ENCODE measurements at regions not wholly inside any gene's neighbourhood (a gene's known extent, or its start where the extent isn't known, plus 50 kb on each side); places are given as distances from the start of the nearest gene placed in this dataset.

- no peak for ATAC-seq (replicated peaks in 1 of 4)
- no peaks in the 10 kb centered on the region for H3K9me3 Mint-ChIP-seq
- no peaks in the 10 kb centered on the region for H3K4me1 Mint-ChIP-seq
- H3K36me3 Mint-ChIP-seq = no peaks in the 10 kb centered on the region
- no peak overlapping the region for H3K4me3 Mint-ChIP-seq
- no peaks in the 10 kb centered on the region for H3K4me1 ChIP-seq (ENCODE audit: control insufficient read depth in 1 of 2, extremely low read depth in 1 of 2, insufficient read depth in 2 of 2, low read length in 2 of 2)
- no peak overlapping the region for H3K4me3 ChIP-seq (ENCODE audit: control insufficient read depth in 1 of 2, extremely low read depth in 1 of 2, low read length in 1 of 2)
- H3K27ac ChIP-seq (ENCODE audit: low read length) = no peak overlapping the region
- H3K36me3 ChIP-seq (ENCODE audit: control insufficient read depth in 2 of 2, extremely low read depth in 1 of 2, insufficient read depth in 1 of 2, low read length in 1 of 2) = no peaks in the 10 kb centered on the region
- WGBS (ENCODE audit: insufficient coverage) = 72% methylated on average over 20 of the region's 25 CpGs
- peaks cover 0 to 12% of the 10 kb centered on the region in 2 experiments for H3K27me3 ChIP-seq (replicated peaks in 1 of 2; ENCODE audit: control insufficient read depth in 2 of 2, extremely low read depth in 1 of 2, insufficient read depth in 2 of 2, low read length in 1 of 2)
- ChIA-PET CTCF (no interaction called here), POLR2A (no interaction called here)
- H3K9me3 ChIP-seq = no peaks in the 10 kb centered on the region
- H3K27ac Mint-ChIP-seq = no peak overlapping the region
- DNase-seq = no peak
- peaks cover 7 to 13% of the 10 kb centered on the region in 2 donors for H3K27me3 Mint-ChIP-seq
These were observed 373.9 kb downstream of the GLRX3 start for GRCh38 chr10:130509881-130510689.

- WGBS (ENCODE audit: insufficient coverage) = 77% methylated on average over 7 of the region's 9 CpGs
- Histone ChIP-seq H3K4me3 (ENCODE audit: control insufficient read depth in 1 of 2, extremely low read depth in 1 of 2, low read length in 1 of 2) (no peak overlapping the region), H3K4me1 (ENCODE audit: control insufficient read depth in 1 of 2, extremely low read depth in 1 of 2, insufficient read depth in 2 of 2, low read length in 2 of 2) (no peaks in the 10 kb centered on the region), H3K9me3 (no peaks in the 10 kb centered on the region), H3K36me3 (ENCODE audit: control insufficient read depth in 2 of 2, extremely low read depth in 1 of 2, insufficient read depth in 1 of 2, low read length in 1 of 2) (no peaks in the 10 kb centered on the region), H3K27ac (ENCODE audit: low read length) (no peak overlapping the region), H3K27me3 (replicated peaks in 1 of 2; ENCODE audit: control insufficient read depth in 2 of 2, extremely low read depth in 1 of 2, insufficient read depth in 2 of 2, low read length in 1 of 2) (peaks cover 0 to 12% of the 10 kb centered on the region in 2 experiments)
- ChIA-PET CTCF (no interaction called here), POLR2A (no interaction called here)
- Mint-ChIP-seq H3K9me3 (no peaks in the 10 kb centered on the region), H3K27ac (no peak overlapping the region), H3K4me1 (no peaks in the 10 kb centered on the region), H3K4me3 (no peak overlapping the region), H3K27me3 (peaks cover 7 to 13% of the 10 kb centered on the region in 2 donors), H3K36me3 (no peaks in the 10 kb centered on the region)
- DNase-seq (no peak), ATAC-seq (replicated peaks in 1 of 4) (no peak)
These were observed 374.6 kb downstream of the GLRX3 start for GRCh38 chr10:130510755-130511154.

- Mint-ChIP-seq H3K27me3 (peaks cover 7 to 13% of the 10 kb centered on the region in 2 donors), H3K27ac (no peak overlapping the region), H3K4me1 (no peaks in the 10 kb centered on the region), H3K4me3 (no peak overlapping the region), H3K9me3 (no peaks in the 10 kb centered on the region), H3K36me3 (no peaks in the 10 kb centered on the region)
- Histone ChIP-seq H3K9me3 (no peaks in the 10 kb centered on the region), H3K27me3 (replicated peaks in 1 of 2; ENCODE audit: control insufficient read depth in 2 of 2, extremely low read depth in 1 of 2, insufficient read depth in 2 of 2, low read length in 1 of 2) (peaks cover 0 to 20% of the 10 kb centered on the region in 2 experiments), H3K4me1 (ENCODE audit: control insufficient read depth in 1 of 2, extremely low read depth in 1 of 2, insufficient read depth in 2 of 2, low read length in 2 of 2) (no peaks in the 10 kb centered on the region), H3K4me3 (ENCODE audit: control insufficient read depth in 1 of 2, extremely low read depth in 1 of 2, low read length in 1 of 2) (no peak overlapping the region), H3K36me3 (ENCODE audit: control insufficient read depth in 2 of 2, extremely low read depth in 1 of 2, insufficient read depth in 1 of 2, low read length in 1 of 2) (no peaks in the 10 kb centered on the region), H3K27ac (ENCODE audit: low read length) (no peak overlapping the region)
- CTCF ChIA-PET = no interaction called here
- ATAC-seq (replicated peaks in 1 of 4) (no peak), DNase-seq (no peak)
- POLR2A ChIA-PET = no interaction called here
- WGBS (ENCODE audit: insufficient coverage) = 76% methylated on average over 8 of the region's 10 CpGs
These were observed 375.6 kb downstream of the GLRX3 start for GRCh38 chr10:130511766-130512165.

GRCh38 chr10:130512936-130513335 is 376.7 kb downstream of the GLRX3 start:
- Histone ChIP-seq H3K27me3 (replicated peaks in 1 of 2; ENCODE audit: control insufficient read depth in 2 of 2, extremely low read depth in 1 of 2, insufficient read depth in 2 of 2, low read length in 1 of 2) (peaks cover 0 to 20% of the 10 kb centered on the region in 2 experiments), H3K36me3 (ENCODE audit: control insufficient read depth in 2 of 2, extremely low read depth in 1 of 2, insufficient read depth in 1 of 2, low read length in 1 of 2) (no peaks in the 10 kb centered on the region), H3K27ac (ENCODE audit: low read length) (no peak overlapping the region), H3K4me3 (ENCODE audit: control insufficient read depth in 1 of 2, extremely low read depth in 1 of 2, low read length in 1 of 2) (no peak overlapping the region), H3K4me1 (ENCODE audit: control insufficient read depth in 1 of 2, extremely low read depth in 1 of 2, insufficient read depth in 2 of 2, low read length in 2 of 2) (no peaks in the 10 kb centered on the region), H3K9me3 (no peaks in the 10 kb centered on the region)
- no peak overlapping the region for H3K27ac Mint-ChIP-seq
- H3K4me3 Mint-ChIP-seq = no peak overlapping the region
- no peaks in the 10 kb centered on the region for H3K9me3 Mint-ChIP-seq
- peaks cover 7 to 13% of the 10 kb centered on the region in 2 donors for H3K27me3 Mint-ChIP-seq
- no peak for ATAC-seq (replicated peaks in 1 of 4)
- WGBS (ENCODE audit: insufficient coverage) = no CpG with 5 or more reads among the region's 1 CpG
- ChIA-PET POLR2A (no interaction called here), CTCF (no interaction called here)
- no peaks in the 10 kb centered on the region for H3K36me3 Mint-ChIP-seq
- DNase-seq = no peak
- no peaks in the 10 kb centered on the region for H3K4me1 Mint-ChIP-seq

GRCh38 chr10:130513686-130514476 is 377.7 kb downstream of the GLRX3 start:
- peaks cover 6 to 11% of the 10 kb centered on the region in 2 donors for H3K27me3 Mint-ChIP-seq
- ATAC-seq (replicated peaks in 1 of 4) (no peak), DNase-seq (no peak)
- no peaks in the 10 kb centered on the region for H3K4me1 Mint-ChIP-seq
- no peak overlapping the region for H3K27ac Mint-ChIP-seq
- Histone ChIP-seq H3K27ac (ENCODE audit: low read length) (no peak overlapping the region), H3K27me3 (replicated peaks in 1 of 2; ENCODE audit: control insufficient read depth in 2 of 2, extremely low read depth in 1 of 2, insufficient read depth in 2 of 2, low read length in 1 of 2) (peaks cover 0 to 19% of the 10 kb centered on the region in 2 experiments), H3K4me1 (ENCODE audit: control insufficient read depth in 1 of 2, extremely low read depth in 1 of 2, insufficient read depth in 2 of 2, low read length in 2 of 2) (no peaks in the 10 kb centered on the region), H3K9me3 (no peaks in the 10 kb centered on the region), H3K36me3 (ENCODE audit: control insufficient read depth in 2 of 2, extremely low read depth in 1 of 2, insufficient read depth in 1 of 2, low read length in 1 of 2) (no peaks in the 10 kb centered on the region), H3K4me3 (ENCODE audit: control insufficient read depth in 1 of 2, extremely low read depth in 1 of 2, low read length in 1 of 2) (no peak overlapping the region)
- no peaks in the 10 kb centered on the region for H3K9me3 Mint-ChIP-seq
- ChIA-PET CTCF (no interaction called here), POLR2A (no interaction called here)
- H3K36me3 Mint-ChIP-seq = no peaks in the 10 kb centered on the region
- 77% methylated on average over 4 of the region's 13 CpGs for WGBS (ENCODE audit: insufficient coverage)
- no peak overlapping the region for H3K4me3 Mint-ChIP-seq

- H3K4me3 Mint-ChIP-seq = no peak overlapping the region
- no peaks in the 10 kb centered on the region for H3K4me1 Mint-ChIP-seq
- Histone ChIP-seq H3K4me1 (ENCODE audit: control insufficient read depth in 1 of 2, extremely low read depth in 1 of 2, insufficient read depth in 2 of 2, low read length in 2 of 2) (no peaks in the 10 kb centered on the region), H3K27ac (ENCODE audit: low read length) (no peak overlapping the region), H3K27me3 (replicated peaks in 1 of 2; ENCODE audit: control insufficient read depth in 2 of 2, extremely low read depth in 1 of 2, insufficient read depth in 2 of 2, low read length in 1 of 2) (peaks cover 0 to 8% of the 10 kb centered on the region in 2 experiments), H3K9me3 (no peaks in the 10 kb centered on the region), H3K36me3 (ENCODE audit: control insufficient read depth in 2 of 2, extremely low read depth in 1 of 2, insufficient read depth in 1 of 2, low read length in 1 of 2) (no peaks in the 10 kb centered on the region), H3K4me3 (ENCODE audit: control insufficient read depth in 1 of 2, extremely low read depth in 1 of 2, low read length in 1 of 2) (no peak overlapping the region)
- DNase-seq (no peak), ATAC-seq (replicated peaks in 1 of 4) (no peak)
- peaks cover 0 to 9% (median 4%) of the 10 kb centered on the region in 3 donors for H3K9me3 Mint-ChIP-seq
- POLR2A ChIA-PET = no interaction called here
- H3K27me3 Mint-ChIP-seq = peaks cover 0 to 10% of the 10 kb centered on the region in 2 donors
- 86% methylated on average over 3 of the region's 6 CpGs for WGBS (ENCODE audit: insufficient coverage)
- no peak overlapping the region for H3K27ac Mint-ChIP-seq
- CTCF ChIA-PET = no interaction called here
- no peaks in the 10 kb centered on the region for H3K36me3 Mint-ChIP-seq
These were observed 379.5 kb downstream of the GLRX3 start for GRCh38 chr10:130515670-130516069.

Data from T-cell (primary cell).